ENCODE measurements at regions not wholly inside any gene's neighbourhood (a gene's known extent, or its start where the extent isn't known, plus 50 kb on each side); places are given as distances from the start of the nearest gene placed in this dataset.

DNA sequence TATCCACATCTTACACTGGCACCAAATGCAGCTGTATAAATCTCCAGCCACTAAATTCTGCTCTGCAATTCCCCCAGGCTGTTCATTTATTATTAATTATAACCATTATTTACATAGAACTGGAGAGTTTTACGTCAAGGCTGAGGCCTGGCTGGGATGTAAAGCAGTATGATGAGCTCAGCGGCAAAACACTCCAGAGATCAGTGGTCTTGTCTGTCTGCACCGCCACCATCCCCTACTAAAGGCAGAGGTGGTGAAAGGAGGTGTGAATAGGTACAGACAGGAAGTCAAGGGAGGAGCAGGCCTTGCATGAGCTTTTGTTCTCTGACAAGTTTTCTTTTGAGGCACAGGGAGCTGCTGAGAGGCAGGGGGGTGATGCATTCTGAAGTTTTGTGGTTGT, 159.9 kb upstream of the PCSK2 start:
- Histone ChIP-seq H3K79me2 (ENCODE audit: insufficient read depth, low read length) (no peaks in the 10 kb centered on the region), H3K9me3 (replicated peaks in 1 of 2; ENCODE audit: control insufficient read depth in 1 of 2, insufficient read depth in 1 of 2, low read length in 2 of 2) (peaks cover 12 to 13% of the 10 kb centered on the region in 2 donors), H4K20me1 (ENCODE audit: insufficient read depth, low read length) (no peaks in the 10 kb centered on the region), H3K27ac (ENCODE audit: low read depth in 1 of 2, low read length in 2 of 2) (no peak overlapping the region), H3K9ac (ENCODE audit: insufficient read depth, low read length, poor library complexity, severe bottlenecking) (no peak overlapping the region), H3K4me1 (ENCODE audit: control insufficient read depth in 1 of 2, insufficient read depth in 2 of 2, low read length in 2 of 2) (no peaks in the 10 kb centered on the region), H3K36me3 (replicated peaks in 1 of 2; ENCODE audit: control insufficient read depth in 1 of 2, insufficient read depth in 2 of 2, low read length in 2 of 2) (no peaks in the 10 kb centered on the region), H3K4me2 (replicated peaks; ENCODE audit: extremely low read depth, low read length, poor library complexity, severe bottlenecking) (no peak overlapping the region), H3K4me3 (replicated peaks in 1 of 3; ENCODE audit: low read depth in 2 of 3, low read length in 3 of 3) (no peak overlapping the region), H2AFZ (ENCODE audit: insufficient read depth, low read depth, low read length, poor library complexity, severe bottlenecking) (no peak overlapping the region), H3K27me3 (ENCODE audit: control insufficient read depth in 2 of 2, insufficient read depth in 2 of 2, low read length in 2 of 2) (no peaks in the 10 kb centered on the region)
- H3K27ac Mint-ChIP-seq = peak overlapping the region in 1 of 7 donors; percentile 36
- peaks cover 0 to 3% (median 0%) of the 10 kb centered on the region in 3 donors for H3K27me3 Mint-ChIP-seq (ENCODE audit: low read depth in 3 of 3)
- DNase-seq = no peak
- H3K36me3 Mint-ChIP-seq = no peaks in the 10 kb centered on the region
- no peak overlapping the region for H3K4me3 Mint-ChIP-seq
- peaks cover 3 to 17% (median 7%) of the 10 kb centered on the region in 7 donors for H3K9me3 Mint-ChIP-seq
- no CpG with 5 or more reads among the region's 3 CpGs for WGBS (ENCODE audit: insufficient coverage)
- intact Hi-C loops (cut with micrococcal nuclease) = no loop called here
- TF ChIP-seq, protein P1, sequence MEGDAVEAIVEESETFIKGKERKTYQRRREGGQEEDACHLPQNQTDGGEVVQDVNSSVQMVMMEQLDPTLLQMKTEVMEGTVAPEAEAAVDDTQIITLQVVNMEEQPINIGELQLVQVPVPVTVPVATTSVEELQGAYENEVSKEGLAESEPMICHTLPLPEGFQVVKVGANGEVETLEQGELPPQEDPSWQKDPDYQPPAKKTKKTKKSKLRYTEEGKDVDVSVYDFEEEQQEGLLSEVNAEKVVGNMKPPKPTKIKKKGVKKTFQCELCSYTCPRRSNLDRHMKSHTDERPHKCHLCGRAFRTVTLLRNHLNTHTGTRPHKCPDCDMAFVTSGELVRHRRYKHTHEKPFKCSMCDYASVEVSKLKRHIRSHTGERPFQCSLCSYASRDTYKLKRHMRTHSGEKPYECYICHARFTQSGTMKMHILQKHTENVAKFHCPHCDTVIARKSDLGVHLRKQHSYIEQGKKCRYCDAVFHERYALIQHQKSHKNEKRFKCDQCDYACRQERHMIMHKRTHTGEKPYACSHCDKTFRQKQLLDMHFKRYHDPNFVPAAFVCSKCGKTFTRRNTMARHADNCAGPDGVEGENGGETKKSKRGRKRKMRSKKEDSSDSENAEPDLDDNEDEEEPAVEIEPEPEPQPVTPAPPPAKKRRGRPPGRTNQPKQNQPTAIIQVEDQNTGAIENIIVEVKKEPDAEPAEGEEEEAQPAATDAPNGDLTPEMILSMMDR (IDR thresholded peaks at IDR 0.05) = no peak
- no peaks in the 10 kb centered on the region for H3K4me1 Mint-ChIP-seq

DNA sequence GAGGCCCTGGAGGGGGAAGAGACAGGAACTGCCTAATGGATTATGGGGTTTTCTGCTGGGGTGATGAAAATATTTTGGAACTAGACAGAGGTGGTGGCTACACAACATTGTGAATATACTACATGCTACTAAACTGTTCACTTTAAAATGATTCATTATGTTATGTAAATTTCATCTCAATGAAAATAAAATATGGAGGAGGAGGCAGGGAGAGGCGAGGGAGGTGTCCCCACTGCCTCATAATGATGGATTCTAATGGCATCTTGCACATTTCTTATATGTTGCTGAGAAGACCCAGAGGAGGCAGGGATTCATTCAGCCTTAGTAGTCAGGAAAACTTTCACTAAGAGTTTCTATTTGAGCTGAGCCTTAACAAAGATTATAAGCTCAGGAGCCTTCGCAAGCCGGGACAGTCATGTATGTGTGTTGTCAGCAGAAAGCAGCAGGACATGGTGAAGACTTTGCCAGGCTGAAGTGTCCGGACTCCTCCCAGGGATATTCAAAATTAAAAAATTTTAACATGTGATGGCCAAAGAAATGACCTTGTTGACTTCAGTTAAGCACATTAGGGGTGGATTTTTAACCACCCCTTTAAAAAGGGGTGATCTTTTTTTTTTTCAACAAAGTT, 158.6 kb upstream of the PCSK2 start:
- Histone ChIP-seq H3K4me3 (replicated peaks in 1 of 3; ENCODE audit: low read depth in 2 of 3, low read length in 3 of 3) (no peak overlapping the region), H3K4me1 (ENCODE audit: control insufficient read depth in 1 of 2, insufficient read depth in 2 of 2, low read length in 2 of 2) (no peaks in the 10 kb centered on the region), H2AFZ (ENCODE audit: insufficient read depth, low read depth, low read length, poor library complexity, severe bottlenecking) (no peak overlapping the region), H3K9ac (ENCODE audit: insufficient read depth, low read length, poor library complexity, severe bottlenecking) (no peak overlapping the region), H3K27ac (ENCODE audit: low read depth in 1 of 2, low read length in 2 of 2) (no peak overlapping the region), H3K79me2 (ENCODE audit: insufficient read depth, low read length) (no peaks in the 10 kb centered on the region), H4K20me1 (ENCODE audit: insufficient read depth, low read length) (no peaks in the 10 kb centered on the region), H3K27me3 (ENCODE audit: control insufficient read depth in 2 of 2, insufficient read depth in 2 of 2, low read length in 2 of 2) (no peaks in the 10 kb centered on the region), H3K4me2 (replicated peaks; ENCODE audit: extremely low read depth, low read length, poor library complexity, severe bottlenecking) (no peak overlapping the region), H3K9me3 (replicated peaks in 1 of 2; ENCODE audit: control insufficient read depth in 1 of 2, insufficient read depth in 1 of 2, low read length in 2 of 2) (peaks cover 14 to 20% of the 10 kb centered on the region in 2 donors), H3K36me3 (replicated peaks in 1 of 2; ENCODE audit: control insufficient read depth in 1 of 2, insufficient read depth in 2 of 2, low read length in 2 of 2) (no peaks in the 10 kb centered on the region)
- Mint-ChIP-seq H3K9me3 (peaks cover 3 to 19% (median 5%) of the 10 kb centered on the region in 7 donors), H3K4me1 (no peaks in the 10 kb centered on the region), H3K36me3 (no peaks in the 10 kb centered on the region), H3K4me3 (no peak overlapping the region), H3K27ac (no peak overlapping the region), H3K27me3 (ENCODE audit: low read depth in 3 of 3) (peaks cover 0 to 3% (median 0%) of the 10 kb centered on the region in 3 donors)
- DNase-seq = no peak
- intact Hi-C loops (cut with micrococcal nuclease) = no loop called here
- WGBS (ENCODE audit: insufficient coverage) = 90% methylated on average over 3 of the region's 4 CpGs
- TF ChIP-seq, protein P1 (IDR thresholded peaks at IDR 0.05) = no peak

All from CD14-positive monocyte (primary cell).